ENCODE measurements at regions not wholly inside any gene's neighbourhood (a gene's known extent, or its start where the extent isn't known, plus 50 kb on each side); places are given as distances from the start of the nearest gene placed in this dataset.

GRCh38 chr2:210991107-210991506, 434.7 kb downstream of the CPS1 start:
- TF ChIP-seq GATA3 (IDR thresholded peaks at IDR 0.05; ENCODE audit: low read depth, low read length) (no peak), GATA2 (IDR thresholded peaks at IDR 0.05; ENCODE audit: low read depth, low read length) (no peak)
